ENCODE measurements at regions not wholly inside any gene's neighbourhood (a gene's known extent, or its start where the extent isn't known, plus 50 kb on each side); places are given as distances from the start of the nearest gene placed in this dataset.

DNA sequence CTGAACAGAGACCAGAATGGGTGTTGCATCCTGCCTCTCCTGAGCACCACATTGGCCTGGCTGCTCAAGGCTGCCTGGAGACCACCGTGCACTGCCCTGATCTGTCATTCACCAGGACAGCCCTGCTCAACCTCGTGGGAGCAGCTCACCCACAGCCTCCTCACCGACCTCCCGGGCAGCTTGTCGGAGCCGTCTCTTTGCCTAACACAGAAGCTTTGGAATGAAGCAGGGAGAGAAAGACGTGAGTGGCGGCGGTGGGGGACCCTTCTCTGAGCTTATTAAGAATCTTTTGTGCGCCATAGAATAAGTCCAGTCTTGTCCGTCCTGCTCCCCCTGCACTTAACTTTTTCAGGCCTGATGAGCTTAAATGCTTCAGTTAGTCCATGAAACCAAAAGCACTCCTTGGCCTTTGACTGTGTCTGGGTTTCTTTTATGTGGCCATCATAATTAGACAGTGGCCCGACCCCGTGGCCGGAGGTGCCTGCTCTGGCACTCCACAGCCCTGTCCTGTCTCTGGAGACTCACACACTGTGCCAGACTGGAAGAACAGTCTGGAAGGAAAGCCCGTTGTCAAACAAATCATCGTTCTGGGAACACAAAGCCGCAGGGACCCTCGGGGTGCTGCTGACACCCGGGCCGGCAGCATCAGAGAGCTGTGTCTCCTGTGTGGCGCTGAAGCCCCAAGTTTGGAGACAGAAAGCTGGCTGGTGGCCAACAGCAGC lies 192.8 kb downstream of the BCOR start:
- DNase-seq, result no peak

DNA sequence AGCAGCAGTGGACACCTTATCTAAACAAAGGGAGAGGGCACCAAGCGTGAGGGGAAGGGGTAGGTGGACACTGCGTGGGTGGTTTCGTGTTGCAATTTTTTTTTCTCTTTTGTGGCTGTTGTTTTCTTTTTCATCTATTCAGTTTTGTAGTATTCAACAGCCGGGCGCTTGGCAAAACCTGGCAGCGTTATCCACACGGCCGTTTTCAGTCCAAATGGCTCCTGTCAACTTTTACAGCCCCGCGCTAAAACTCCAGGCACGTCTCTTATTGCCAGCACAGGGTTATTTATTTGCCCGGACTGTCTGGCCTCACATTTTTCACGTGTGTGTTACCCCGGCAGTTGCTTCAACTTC lies 192.2 kb downstream of the BCOR start:
- no peak for DNase-seq

DNA sequence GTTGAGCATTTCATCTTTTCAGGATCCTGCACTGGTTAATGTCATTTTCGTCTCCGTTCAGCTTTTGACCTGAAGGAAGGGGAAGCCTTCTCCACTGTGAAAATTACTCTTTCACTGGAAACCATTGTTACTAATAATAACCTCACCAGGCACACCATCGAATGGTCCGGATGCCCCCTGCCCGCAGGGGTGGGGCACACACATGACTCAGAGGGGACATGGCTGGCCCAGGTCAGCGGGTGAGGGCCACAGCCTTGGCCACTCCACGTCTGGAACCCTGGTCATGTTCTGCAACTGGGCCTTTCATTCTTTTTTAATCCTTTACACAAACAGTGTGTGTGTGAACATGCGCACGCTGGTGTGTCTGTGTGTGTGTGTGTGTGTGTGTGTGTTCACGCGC lies 191.8 kb downstream of the BCOR start:
- DNase-seq, result no peak

DNA sequence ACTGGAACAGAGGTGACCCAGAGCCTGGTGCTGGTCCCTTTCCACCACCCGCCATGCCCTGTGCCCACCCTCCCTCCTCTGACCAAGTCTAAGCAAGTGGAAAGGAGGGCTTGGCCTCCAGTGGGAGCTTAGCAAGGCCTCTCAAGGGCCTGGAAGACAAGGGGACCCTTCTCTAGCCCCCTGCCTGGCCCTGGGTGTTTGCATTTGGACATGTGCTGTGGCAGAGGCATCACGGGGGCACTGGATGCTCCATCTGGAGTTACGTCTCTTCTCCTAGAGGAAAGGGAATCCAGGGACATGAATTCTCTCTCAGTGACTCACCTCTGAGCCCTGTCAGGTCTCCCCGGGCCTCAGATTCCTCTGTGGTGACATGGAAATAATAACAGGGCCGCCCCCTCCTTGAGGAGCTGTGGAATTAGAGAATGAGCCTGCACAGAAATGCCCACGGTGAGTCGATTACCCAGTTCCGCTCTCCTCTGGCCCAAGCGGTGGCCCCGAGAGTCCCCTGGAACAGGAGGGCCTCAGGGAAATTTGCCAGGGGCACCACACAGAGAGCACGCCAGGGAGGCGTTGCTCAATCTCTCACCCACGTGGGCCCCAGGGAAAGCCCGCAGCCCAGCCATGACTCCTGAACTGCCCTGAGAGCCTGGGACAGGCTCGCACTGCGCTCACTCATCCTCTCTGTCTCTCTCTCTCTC lies 189.6 kb downstream of the BCOR start:
- peak in 1 of 2 donors; percentile 31 for DNase-seq

DNA sequence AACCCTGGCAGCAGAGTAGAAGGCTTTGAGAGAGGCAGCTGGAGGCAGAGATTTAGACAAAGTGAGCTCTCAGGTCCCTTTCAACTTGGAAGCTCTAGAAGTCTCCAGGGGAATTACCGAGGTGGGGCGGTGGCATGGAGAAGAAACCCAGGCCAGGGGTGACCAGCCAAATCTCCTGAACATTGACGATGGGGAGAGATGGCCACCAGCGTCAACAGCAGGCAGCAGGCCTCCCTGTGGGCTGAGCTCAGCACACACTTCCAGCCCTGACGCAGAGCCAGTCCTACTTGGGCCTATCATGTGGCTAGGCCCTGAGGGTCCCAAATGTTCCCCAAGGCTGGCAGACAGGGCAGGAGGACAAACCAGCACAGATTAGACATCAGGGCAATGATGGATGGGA lies 187.8 kb downstream of the BCOR start:
- DNase-seq, result no peak

DNA sequence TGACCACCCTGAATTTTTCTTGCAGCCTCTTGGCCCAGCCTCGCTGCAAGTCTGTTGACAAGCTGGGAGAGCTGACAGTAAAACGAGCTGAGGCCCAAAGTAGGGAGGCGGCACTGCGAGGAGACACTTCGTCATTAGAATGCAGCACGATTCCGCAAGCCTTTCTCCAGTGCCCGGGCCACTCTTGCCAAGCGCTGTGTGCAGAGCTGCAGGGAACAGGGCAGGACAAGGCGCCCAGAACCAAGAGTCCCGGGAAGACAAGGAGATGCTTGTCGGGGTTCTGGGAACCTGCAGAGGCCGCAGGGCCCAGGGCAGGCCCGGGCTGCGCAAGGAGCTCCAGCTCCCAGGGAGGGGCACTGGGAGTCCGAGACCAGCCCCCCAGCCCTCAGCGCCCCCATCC lies 187.1 kb downstream of the BCOR start:
- DNase-seq, result peak in 1 of 2 donors; percentile 12

DNA sequence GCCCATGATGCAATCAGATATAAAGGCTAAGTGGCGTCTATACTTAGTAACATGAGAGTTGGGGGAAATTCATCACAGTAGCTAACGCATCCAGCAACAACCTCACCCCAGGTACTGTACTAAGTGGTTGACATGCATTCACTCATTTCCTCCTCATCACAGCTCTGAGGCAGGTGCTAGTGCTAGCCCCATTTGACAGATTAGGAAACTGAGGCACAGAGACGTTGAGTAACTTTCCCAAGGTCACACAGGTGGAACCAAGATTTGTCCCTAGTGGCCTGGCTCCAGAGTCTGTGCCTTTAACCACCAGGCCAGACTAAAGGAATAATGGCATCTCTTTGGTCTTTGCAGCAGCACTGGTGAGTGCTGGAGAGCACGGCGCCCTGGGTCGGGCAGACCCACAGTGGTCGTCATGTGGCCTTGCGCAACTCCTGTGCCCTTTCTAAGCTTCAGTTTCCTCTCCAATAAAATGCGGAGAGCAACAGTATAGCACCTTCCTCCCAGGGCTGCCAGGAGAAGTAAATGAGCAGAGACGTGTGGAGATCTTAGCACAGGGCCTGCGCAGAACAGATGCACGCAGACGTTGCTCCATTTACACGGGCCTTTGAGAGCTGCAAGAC lies 186.4 kb downstream of the BCOR start:
- no peak for DNase-seq

DNA sequence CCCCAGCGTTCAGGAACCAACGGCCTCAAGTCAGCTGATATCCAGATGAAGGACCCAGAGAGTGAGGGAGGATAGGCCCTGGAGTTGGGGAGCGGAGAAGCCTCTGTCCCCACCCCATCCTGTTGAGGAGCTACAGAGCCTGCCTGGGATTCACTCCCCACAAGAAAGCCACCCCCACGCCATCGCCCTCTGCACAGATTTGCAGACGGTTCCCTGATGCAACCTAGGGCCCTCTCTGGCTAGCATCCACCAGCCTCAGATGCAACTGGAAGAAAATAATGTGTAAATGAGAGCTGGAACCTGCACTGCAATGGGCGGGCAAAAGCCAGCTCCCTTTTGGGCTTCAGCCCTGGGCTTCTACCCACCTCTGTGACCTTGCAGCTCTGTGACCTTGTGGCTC lies 185.6 kb downstream of the BCOR start:
- no peak for DNase-seq

DNA sequence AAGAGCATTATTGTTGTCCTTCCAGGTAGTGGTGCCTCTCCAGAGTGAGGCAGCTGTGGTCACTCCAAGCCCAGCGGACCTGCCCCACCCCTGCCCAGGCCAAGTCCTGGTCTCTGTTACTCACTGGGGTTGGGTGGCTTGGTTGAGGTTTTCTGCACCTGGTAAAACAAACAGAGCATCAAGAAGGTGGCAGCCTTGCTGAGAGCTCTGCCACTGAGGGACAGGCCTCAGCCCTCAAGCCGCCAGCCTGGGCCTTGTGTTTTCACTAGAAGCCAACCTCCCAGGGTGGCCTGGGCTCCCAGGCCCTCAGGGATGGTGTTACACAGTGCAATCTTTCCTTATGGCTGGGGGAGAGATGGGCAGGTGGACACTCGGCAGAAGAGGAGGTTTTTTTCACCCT lies 182.7 kb downstream of the BCOR start:
- no peak for DNase-seq

DNA sequence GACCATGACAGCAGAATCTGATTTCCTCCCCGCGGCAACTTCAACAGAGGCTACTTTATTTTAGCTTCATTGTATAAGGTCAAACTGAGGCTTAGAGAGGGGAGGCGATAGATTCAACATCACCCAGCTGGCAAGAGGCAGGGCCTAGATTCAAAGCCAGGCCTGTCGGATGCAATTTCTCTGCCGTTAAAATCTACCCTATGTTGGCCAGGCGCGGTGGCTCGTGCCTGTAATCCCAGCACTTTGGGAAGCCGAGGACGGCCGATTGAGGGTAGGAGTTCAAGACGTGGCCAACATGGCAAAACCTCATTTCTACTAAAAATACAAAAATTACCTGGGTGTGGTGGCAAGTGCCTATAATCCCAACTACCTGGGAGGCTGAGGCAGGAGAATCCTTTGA lies 182.2 kb downstream of the BCOR start:
- DNase-seq, result no peak

DNA sequence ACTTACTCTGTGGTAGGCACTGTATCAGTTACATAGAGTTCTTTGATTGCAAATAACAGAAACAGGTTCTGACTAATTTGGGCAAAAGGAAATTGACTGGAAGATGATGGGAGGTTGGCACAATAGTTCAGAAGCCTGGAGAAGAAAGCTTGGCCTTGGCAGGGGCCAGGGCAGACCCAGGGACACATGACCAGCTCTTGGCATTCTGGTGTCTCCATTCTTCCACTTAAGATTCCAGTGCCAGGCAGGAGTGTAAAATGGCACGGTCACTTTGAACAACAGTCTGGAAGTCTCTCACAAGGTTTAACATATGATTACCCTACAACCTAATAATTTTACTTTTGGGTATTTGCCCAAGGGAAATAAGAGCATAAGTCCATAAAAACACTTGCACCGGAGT lies 175.9 kb downstream of the BCOR start:
- DNase-seq, result no peak

DNA sequence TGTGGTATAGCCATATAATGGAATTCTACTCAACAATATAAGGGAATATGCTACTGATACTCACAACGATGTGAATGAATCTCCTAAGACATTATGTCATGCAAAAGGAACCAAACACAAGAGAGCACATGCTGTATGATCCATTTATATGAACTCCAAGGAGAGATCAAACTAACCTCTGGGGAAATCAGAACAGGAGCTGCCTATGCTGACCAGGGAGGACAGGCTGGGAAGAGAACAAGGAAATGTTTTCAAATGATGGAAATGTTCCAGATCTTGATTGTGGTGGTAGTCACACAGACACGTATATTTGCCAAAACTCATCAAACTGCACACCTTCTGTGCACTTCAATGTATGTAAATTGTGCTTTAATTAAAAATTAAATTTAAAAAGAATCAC lies 175.3 kb downstream of the BCOR start:
- no peak for DNase-seq

DNA sequence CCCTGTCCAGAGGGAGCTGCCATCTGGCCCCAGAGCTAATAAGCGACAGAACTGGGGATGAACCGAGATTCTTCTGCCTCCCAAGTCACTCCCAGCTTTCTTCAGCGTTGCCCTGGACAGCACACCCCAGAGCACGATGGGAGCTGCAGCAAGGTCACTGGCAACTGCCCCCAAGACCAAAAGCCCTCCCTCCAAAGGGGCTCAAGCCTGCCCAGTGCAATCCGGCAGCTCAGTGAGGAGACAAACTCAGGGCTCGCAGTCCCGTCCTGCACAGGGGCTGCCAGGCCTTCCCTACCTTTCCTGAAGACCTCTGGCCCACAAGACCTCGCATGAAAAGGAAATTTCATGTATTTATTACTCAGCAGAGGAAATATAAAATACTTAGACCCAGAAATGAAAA lies 174.8 kb downstream of the BCOR start:
- DNase-seq, result no peak

DNA sequence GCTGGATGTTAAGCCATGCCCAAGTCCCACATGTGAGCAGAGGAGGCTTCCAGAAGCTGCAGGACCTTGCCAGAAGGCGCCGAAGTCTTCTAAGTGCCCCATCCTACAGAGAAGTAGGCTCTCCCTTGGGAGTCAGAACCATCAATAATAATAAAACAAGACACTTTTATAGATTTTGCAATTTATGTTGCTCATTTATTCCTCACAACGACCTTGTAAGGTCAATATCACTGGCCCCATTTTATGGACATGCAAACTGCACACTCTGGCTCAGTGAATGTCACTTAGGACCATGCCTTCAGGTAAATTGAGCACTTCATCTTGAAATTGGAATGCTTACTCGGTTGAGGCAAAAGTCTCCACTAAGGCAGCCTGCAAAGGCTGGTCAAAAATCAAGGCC lies 170.4 kb downstream of the BCOR start:
- DNase-seq, result no peak

DNA sequence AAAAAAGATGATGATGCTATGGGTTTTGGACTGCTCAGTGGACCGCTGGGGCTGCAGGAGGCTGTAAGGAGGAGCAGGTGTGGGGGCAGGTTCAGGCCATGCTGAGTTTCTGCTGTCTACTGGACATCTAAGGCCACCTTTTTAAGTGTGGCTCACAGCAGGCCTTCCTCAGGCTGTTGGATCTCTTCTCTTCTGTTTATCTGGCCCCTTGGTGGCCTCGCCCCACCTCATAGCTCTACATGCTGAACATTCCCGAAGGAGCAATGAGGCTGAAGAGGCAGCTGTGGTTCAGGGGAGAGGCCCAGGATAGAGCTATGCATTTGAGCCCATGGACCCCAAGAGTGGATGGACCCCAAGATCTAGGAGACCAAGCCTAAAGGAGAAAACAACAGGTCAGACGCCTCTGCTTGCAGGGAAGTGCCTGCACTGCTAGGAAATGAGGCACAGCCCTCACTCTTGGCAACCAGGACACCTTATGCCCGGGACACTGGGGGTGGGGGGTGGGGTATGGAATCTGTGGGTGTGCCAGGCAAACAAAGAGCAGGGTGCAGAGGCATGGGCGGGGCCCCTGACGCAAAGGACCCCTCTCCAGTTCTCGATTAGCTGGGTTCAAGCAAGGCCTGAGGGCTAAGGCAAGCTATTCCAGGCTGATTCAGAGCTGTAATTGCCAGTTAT lies 168.9 kb downstream of the BCOR start:
- DNase-seq, result no peak

DNA sequence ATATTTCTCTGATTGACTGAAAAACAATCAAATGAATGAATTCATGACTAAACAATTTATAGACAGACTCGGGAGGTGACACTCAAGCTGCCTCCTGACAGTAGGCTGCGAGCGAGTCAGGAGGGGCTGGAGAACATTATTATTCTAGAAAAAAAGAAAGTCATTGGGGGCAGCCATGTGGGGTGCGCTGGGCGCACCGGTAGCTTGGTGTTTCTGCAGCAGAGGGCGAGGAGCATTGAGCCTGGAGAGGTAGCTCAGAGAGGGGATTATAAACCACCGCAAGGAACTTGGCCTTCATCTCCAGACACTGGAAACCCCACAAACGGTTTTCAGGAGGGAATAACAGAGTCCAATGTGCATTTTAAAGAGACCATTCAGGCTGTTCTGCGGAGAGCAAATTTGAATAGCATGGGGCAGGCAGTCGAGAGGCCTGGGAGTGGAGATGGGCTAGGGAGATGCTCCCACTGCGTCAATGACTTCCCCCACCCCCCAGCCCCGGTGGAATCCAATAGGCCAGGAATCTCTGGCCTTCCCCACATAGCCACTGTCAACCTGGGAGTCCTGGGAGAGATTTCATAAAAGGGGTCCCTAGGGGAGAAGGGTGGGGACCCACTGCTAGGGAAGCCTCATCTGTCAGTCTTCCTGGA lies 168.3 kb downstream of the BCOR start:
- DNase-seq, result no peak

DNA sequence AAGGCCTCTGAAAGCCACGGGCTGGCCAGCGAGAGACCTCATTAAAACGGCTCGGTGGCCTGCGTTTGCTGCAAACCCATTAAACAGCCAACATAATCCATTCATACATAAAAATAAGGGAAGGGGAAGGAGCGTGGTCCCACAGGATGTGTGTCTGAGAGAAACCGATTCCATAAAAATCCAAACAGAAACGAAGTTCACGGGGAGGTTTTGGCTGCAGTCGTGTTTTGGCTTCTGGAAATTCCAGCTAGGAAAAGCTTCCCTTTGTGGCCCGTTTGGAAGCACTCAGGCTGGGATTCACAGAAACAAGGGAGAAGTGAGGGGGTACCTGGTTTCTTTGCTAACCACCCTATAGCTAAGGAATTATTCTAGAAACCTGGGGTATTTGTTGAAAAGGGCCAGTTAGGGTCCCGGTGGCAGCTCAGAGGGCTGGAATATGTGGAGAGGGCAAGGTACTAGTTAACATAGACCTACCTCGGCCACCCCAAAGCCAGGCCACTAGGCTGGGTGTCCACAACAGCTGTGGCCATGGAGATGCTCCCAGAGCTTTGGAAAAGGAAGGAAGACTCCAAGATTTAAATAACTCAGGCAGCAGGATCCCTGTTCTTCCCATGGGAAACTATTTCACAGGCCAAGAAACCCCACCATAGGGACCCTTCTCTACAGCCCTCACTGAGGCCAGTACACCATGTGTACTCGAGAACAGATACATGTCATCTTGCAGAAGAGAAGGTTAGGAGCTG lies 166.8 kb downstream of the BCOR start:
- DNase-seq, result no peak

DNA sequence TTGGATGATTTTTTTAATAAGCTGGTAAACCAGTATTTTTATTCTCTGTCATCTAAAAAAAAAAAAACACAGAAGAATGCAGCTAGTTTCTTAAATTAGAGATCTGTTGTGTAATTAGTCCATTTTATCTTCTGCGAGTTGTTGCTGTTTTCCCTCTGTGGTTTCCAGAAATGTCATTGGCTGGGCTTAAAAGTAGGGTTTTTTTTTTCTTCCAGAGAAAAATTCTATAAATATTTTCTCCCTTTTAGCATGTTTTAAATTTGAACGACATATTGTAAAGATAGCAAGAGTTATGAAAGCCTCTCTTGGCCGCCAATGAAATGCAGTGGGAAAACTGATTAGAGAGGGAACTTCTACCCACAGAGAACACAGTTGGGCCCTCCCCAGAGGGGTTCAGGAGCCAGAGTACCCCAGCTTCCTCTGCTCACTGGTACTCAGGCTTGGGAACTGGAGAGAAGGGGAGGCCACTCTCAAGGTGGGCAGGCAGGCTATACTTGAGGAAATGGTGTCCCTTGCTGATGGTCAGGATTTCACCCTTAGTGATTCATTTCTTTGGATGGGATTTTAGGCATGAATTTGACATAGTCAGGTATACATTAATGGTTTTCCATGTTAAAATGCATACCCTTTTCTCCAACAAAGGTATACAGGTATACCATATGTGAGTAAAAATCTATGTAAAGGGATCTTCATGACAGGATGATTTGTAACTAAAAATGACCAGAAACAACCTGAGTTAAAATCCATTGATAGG lies 166.1 kb downstream of the BCOR start:
- DNase-seq, result no peak

DNA sequence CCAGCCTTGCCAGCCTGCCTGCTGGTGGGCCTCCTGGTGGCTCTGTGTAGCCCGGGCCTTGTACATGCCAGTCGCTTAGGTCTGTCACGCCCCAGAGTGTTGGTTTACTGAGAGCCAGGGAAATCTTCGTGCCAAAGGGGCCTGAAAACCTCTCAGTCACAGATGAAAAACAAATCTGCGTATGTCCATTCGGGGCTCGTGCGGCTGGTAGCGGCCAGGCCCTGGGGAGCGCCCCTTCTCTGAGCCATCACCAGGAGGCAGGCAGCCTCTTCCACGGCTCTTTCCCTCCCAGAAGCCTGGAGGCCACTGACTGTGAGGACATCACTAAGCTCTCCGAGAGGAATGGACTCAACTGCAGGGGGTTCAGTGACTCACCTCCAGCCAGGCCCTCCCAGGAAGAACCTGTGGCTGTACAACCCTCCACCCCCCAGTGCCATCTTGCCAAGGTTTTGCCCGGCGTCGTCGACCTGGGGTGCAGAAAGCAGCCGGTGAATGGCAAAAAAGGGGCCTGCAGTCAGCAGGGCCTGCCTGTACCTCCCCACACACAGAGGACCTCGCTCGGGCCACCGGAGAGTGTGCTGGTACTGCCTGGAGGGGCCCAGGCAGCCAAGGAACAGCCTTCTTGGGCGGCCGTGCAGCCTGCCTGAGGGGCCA lies 162.2 kb downstream of the BCOR start:
- no peak for DNase-seq

DNA sequence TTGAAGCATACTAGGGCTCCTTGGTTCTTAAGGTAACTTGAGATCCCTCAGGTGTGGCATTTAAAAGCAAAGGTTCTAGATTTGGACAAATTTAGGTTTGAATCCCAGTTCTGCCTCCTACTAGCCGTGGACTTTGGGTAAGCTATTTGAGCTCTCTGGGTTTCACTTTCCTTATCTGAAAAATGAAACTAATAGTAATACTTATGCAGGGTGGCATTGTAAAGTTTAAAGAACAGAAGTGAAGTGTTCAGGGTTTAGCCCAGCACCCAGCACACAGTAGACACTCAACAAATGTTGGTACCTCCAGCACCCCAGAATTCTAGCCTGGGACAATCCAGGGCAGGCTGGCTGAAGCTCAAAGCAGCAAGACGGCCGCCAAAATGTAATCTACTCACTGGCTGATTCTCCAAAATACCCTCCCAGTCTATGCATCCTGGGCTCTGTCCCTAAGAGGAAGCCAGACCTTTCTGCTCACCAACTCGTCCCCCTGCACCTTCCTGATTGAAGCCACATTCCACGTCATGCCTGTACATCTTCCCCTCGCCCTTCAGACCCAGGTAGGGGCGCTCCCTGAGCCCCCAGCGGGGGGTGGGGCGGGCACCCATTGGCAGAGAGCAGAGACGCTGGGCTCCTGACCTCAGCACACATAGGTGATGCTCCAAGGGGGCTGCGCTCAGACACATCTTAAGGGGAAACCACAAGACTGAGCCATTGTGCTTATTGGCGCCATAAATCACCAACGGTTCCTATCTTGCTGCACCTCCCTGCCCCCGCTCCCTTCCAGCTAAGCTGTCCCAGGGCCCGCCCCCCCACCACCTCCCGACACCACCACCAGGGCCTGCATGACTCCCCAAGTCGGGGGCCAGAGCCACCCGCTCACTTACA lies 160.6 kb downstream of the BCOR start:
- DNase-seq, result no peak

All from hippocampal formation (tissue), 2 donors.